Activated CD4-positive, alpha-beta T cell treated with anti-CD3 and anti-CD28 coated beads, Interleukin-2, amount 50 U/mL, for 24 hours (primary cell): ENCODE measurements at regions not wholly inside any gene's neighbourhood (a gene's known extent, or its start where the extent isn't known, plus 50 kb on each side); places are given as distances from the start of the nearest gene placed in this dataset.

ENCODE experiments used
- DNase-seq, 2 donors: peaks; one replicate each; pipeline ENCODE4 v3.0.0-alpha.2; 2020; ENCODE audit warnings: low read depth in 1 of 2, low spot score in 1 of 2

GRCh38 chr14:101101456-101102056, 198.0 kb upstream of the RTL1 start:
- DNase-seq, result no peak

- DNase-seq, result no peak
Measured at GRCh38 chr14:101102875-101103274, 199.4 kb upstream of the RTL1 start.

- DNase-seq, result no peak
Measured at GRCh38 chr14:101103321-101103901, 199.9 kb upstream of the RTL1 start.

GRCh38 chr14:101104485-101104884, 201.0 kb upstream of the RTL1 start:
- no peak for DNase-seq

GRCh38 chr14:101105045-101105444, 201.5 kb upstream of the RTL1 start:
- no peak for DNase-seq

- DNase-seq, result no peak
Measured at GRCh38 chr14:101108579-101109346, 205.2 kb upstream of the RTL1 start.

- DNase-seq, result no peak
Measured at GRCh38 chr14:101109347-101109638, 205.8 kb upstream of the RTL1 start.

- no peak for DNase-seq
Measured at GRCh38 chr14:101109981-101110728, 206.6 kb upstream of the RTL1 start.

- no peak for DNase-seq
Measured at GRCh38 chr14:101110729-101111619, 207.5 kb upstream of the RTL1 start.

GRCh38 chr14:101111620-101112290, 208.2 kb upstream of the RTL1 start:
- DNase-seq, result no peak

GRCh38 chr14:101112351-101113107, 209.0 kb upstream of the RTL1 start:
- no peak for DNase-seq

- DNase-seq, result no peak
Measured at GRCh38 chr14:101113108-101113612, 209.6 kb upstream of the RTL1 start.

GRCh38 chr14:101113835-101114725, 210.6 kb upstream of the RTL1 start:
- no peak for DNase-seq

- DNase-seq, result no peak
Measured at GRCh38 chr14:101114726-101115515, 211.4 kb upstream of the RTL1 start.

GRCh38 chr14:101115652-101116051, 212.1 kb upstream of the RTL1 start:
- no peak for DNase-seq

- no peak for DNase-seq
Measured at GRCh38 chr14:101116065-101116464, 212.5 kb upstream of the RTL1 start.

- no peak for DNase-seq
Measured at GRCh38 chr14:101116486-101117130, 213.1 kb upstream of the RTL1 start.
